Lower leg skin (tissue), 3 donors: ENCODE measurements at regions not wholly inside any gene's neighbourhood (a gene's known extent, or its start where the extent isn't known, plus 50 kb on each side); places are given as distances from the start of the nearest gene placed in this dataset.
"Not testable (repeated sequence)": the region's sequence is repeated elsewhere in the genome, so short reads cannot be mapped to it uniquely, and the experiment has no call there.

Source experiments
- CTCF ChIP-seq, 3 donors: fragments of 450-650 bp; IDR thresholded peaks; one replicate each; pipeline ENCODE4 v1.5.1; 2016; ENCODE audit warnings: antibody characterized with exemption in 3 of 3, mild to moderate bottlenecking in 3 of 3, moderate library complexity in 2 of 3
- POLR2A ChIP-seq, 2 donors: fragments of 450-650 bp; IDR thresholded peaks; one replicate each; pipeline ENCODE4 v1.6.1; 2016 to 2017; ENCODE audit warnings: antibody characterized with exemption in 2 of 2, mild to moderate bottlenecking in 1 of 2, moderate library complexity in 1 of 2

- TF ChIP-seq CTCF, POLR2A (IDR thresholded peaks at IDR 0.05): not testable (repeated sequence)
These were observed 1177.3 kb downstream of the TMEM121 start for GRCh38 chr14:106703651-106704050.
